Osteoblast (primary cell): ENCODE measurements at regions not wholly inside any gene's neighbourhood (a gene's known extent, or its start where the extent isn't known, plus 50 kb on each side); places are given as distances from the start of the nearest gene placed in this dataset.

Experiments
- DNase-seq: peaks from one replicate; pipeline ENCODE4 v3.0.0; 2011; ENCODE audit warnings: low spot score, mixed read lengths; ENCODE audit not compliant: insufficient read length; ENCODE audit errors: missing footprints
- H2AFZ ChIP-seq: 2 replicates; pipeline ENCODE4 v1.6.0; 2011; ENCODE audit warnings: mild to moderate bottlenecking, low read length
- H3K27ac ChIP-seq: 2 replicates; pipeline ENCODE4 v1.5.1; 2011; ENCODE audit warnings: mild to moderate bottlenecking, low read depth, low read length, moderate library complexity
- H3K27me3 ChIP-seq: 2 replicates; pipeline ENCODE4 v1.6.0; 2012; ENCODE audit warnings: mild to moderate bottlenecking, control low read depth, inconsistent platforms, low read length, moderate library complexity; ENCODE audit not compliant: insufficient read depth
- H3K36me3 ChIP-seq: 2 replicates; pipeline ENCODE4 v1.5.1; 2011; ENCODE audit warnings: mild to moderate bottlenecking, low read length, control low read depth, moderate library complexity; ENCODE audit not compliant: insufficient read depth
- H3K4me1 ChIP-seq: 2 replicates; pipeline ENCODE4 v1.5.1; 2011; ENCODE audit warnings: mild to moderate bottlenecking, low read length, control low read depth, moderate library complexity; ENCODE audit not compliant: insufficient read depth
- H3K4me2 ChIP-seq: 2 replicates; pipeline ENCODE4 v1.6.0; 2011; ENCODE audit warnings: mild to moderate bottlenecking, low read length; ENCODE audit not compliant: insufficient read depth
- H3K4me3 ChIP-seq: fragments of 200-600 bp; sonication (generic); 3 replicates; pipeline ENCODE4 v1.5.1; 2012; ENCODE audit warnings: mild to moderate bottlenecking, low read length, inconsistent platforms; ENCODE audit not compliant: insufficient read depth
- H3K79me2 ChIP-seq: 2 replicates; pipeline ENCODE4 v1.6.0; 2012; ENCODE audit warnings: mild to moderate bottlenecking, low read length, control low read depth, inconsistent platforms; ENCODE audit not compliant: insufficient read depth
- H3K9me3 ChIP-seq: 2 replicates; pipeline ENCODE4 v1.5.1; 2011; ENCODE audit warnings: low read depth, low read length, control low read depth
- H4K20me1 ChIP-seq: 2 replicates; pipeline ENCODE4 v1.6.0; 2012; ENCODE audit warnings: mild to moderate bottlenecking, low read length, control low read depth; ENCODE audit not compliant: insufficient read depth
- CTCF ChIP-seq: IDR thresholded peaks from 2 replicates; pipeline ENCODE4 v1.5.1; 2011; ENCODE audit warnings: mild to moderate bottlenecking, low read depth, low read length, moderate library complexity; ENCODE audit errors: extremely low read depth

- H3K27me3 ChIP-seq = no peaks in the 10 kb centered on the region
- no peak for DNase-seq
- no peaks in the 10 kb centered on the region for H3K36me3 ChIP-seq
- no peak overlapping the region for H3K4me3 ChIP-seq
- no peak overlapping the region for H2AFZ ChIP-seq
- peaks cover 12% of the 10 kb centered on the region for H3K4me1 ChIP-seq
- no peak overlapping the region for H3K4me2 ChIP-seq
- H3K9me3 ChIP-seq = no peaks in the 10 kb centered on the region
- no peak overlapping the region for H3K27ac ChIP-seq
- peaks cover 2% of the 10 kb centered on the region for H3K79me2 ChIP-seq
- H4K20me1 ChIP-seq = no peaks in the 10 kb centered on the region
- no peak for TF ChIP-seq CTCF
These were observed 78.0 kb downstream of the MARCHF4 start for GRCh38 chr2:216294305-216294704.

GRCh38 chr2:216293883-216294282 is 78.4 kb downstream of the MARCHF4 start:
- no peak overlapping the region for H2AFZ ChIP-seq
- H4K20me1 ChIP-seq = no peaks in the 10 kb centered on the region
- DNase-seq = no peak
- H3K36me3 ChIP-seq = no peaks in the 10 kb centered on the region
- no peak for TF ChIP-seq CTCF
- no peak overlapping the region for H3K4me2 ChIP-seq
- H3K27ac ChIP-seq = no peak overlapping the region
- H3K4me1 ChIP-seq = peaks cover 8% of the 10 kb centered on the region
- peaks cover 2% of the 10 kb centered on the region for H3K79me2 ChIP-seq
- no peaks in the 10 kb centered on the region for H3K9me3 ChIP-seq
- no peak overlapping the region for H3K4me3 ChIP-seq
- H3K27me3 ChIP-seq = no peaks in the 10 kb centered on the region

DNA sequence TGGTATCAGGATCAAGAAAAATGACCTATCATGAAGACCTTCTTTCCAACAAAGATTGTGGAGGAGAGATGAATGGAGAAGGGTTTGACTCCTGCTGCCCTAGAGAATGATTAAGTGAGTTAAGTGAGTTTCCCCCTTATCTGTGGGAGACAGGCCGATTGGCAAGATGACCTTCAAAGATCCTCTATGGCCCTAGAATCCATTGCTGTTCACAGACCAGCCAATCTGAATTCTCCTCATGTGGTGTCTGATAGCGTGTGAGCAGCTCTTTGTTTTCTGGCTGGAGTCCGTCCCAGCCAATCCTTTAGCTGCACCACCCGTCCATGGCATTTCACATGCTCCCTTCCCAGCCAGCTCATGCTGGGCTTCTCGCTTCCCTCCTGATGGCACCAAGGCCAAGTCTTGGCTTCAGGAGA is 79.4 kb downstream of the MARCHF4 start:
- no peak for TF ChIP-seq CTCF
- peaks cover 2% of the 10 kb centered on the region for H3K79me2 ChIP-seq

GRCh38 chr2:216292475-216292874 is 79.8 kb downstream of the MARCHF4 start:
- H3K27ac ChIP-seq = no peak overlapping the region
- no peak for DNase-seq
- peaks cover 2% of the 10 kb centered on the region for H3K79me2 ChIP-seq
- no peaks in the 10 kb centered on the region for H4K20me1 ChIP-seq
- H3K36me3 ChIP-seq = no peaks in the 10 kb centered on the region
- H3K4me3 ChIP-seq = no peak overlapping the region
- TF ChIP-seq CTCF = no peak
- H3K4me1 ChIP-seq = no peaks in the 10 kb centered on the region
- H3K4me2 ChIP-seq = no peak overlapping the region
- no peak overlapping the region for H2AFZ ChIP-seq
- no peaks in the 10 kb centered on the region for H3K9me3 ChIP-seq
- no peaks in the 10 kb centered on the region for H3K27me3 ChIP-seq

More for the DNA sequence above, 79.4 kb downstream of the MARCHF4 start:
- no peak for DNase-seq
- Histone ChIP-seq H2AFZ (no peak overlapping the region), H4K20me1 (no peaks in the 10 kb centered on the region), H3K4me1 (no peaks in the 10 kb centered on the region), H3K27me3 (no peaks in the 10 kb centered on the region), H3K27ac (no peak overlapping the region), H3K4me3 (no peak overlapping the region), H3K36me3 (no peaks in the 10 kb centered on the region), H3K4me2 (no peak overlapping the region), H3K9me3 (no peaks in the 10 kb centered on the region)
